Gastroesophageal sphincter (tissue), 4 donors: ENCODE measurements at regions not wholly inside any gene's neighbourhood (a gene's known extent, or its start where the extent isn't known, plus 50 kb on each side); places are given as distances from the start of the nearest gene placed in this dataset.

ENCODE experiments used
- ATAC-seq: fragments of 150-250 bp; one replicate; pipeline ENCODE4 v1.9.1; 2016; ENCODE audit warnings: mild to moderate bottlenecking, moderate library complexity
- H3K27ac ChIP-seq, 4 donors: fragments of 200-600 bp; sonication (generic) in 3 of 4; 1 replicate in 3 of 4; 2 replicates in 1 of 4; pipeline ENCODE4 v1.5.1; 2016 to 2019
- H3K27me3 ChIP-seq: fragments of 200-600 bp; sonication (generic); one replicate; pipeline ENCODE4 v1.5.1; 2019
- H3K36me3 ChIP-seq, 2 donors: fragments of 200-600 bp; sonication (generic); one replicate each; pipeline ENCODE4 v1.5.1; 2019; ENCODE audit warnings: control low read depth in 1 of 2
- H3K4me1 ChIP-seq, 3 donors: fragments of 200-600 bp; sonication (generic); 1 replicate in 2 of 3; 2 replicates in 1 of 3; pipeline ENCODE4 v1.5.1; 2016 to 2019; ENCODE audit warnings: control low read depth in 2 of 3
- H3K4me3 ChIP-seq, 2 donors: fragments of 200-600 bp; sonication (generic); one replicate each; pipeline ENCODE4 v1.5.1; 2019; ENCODE audit warnings: mild to moderate bottlenecking in 1 of 2, moderate library complexity in 1 of 2
- H3K9me3 ChIP-seq, 3 donors: fragments of 200-600 bp; sonication (generic); one replicate each; pipeline ENCODE4 v1.5.1; 2017 to 2019; ENCODE audit warnings: control low read depth in 2 of 3
- CTCF ChIP-seq, 4 experiments: fragments of 200-600 bp in 2 of 4; fragments of 450-650 bp in 2 of 4; sonication (generic) in 1 of 4; IDR thresholded peaks; one replicate each; pipeline ENCODE4 v1.5.1; 2017 to 2019; ENCODE audit warnings: antibody characterized with exemption in 4 of 4, mild to moderate bottlenecking in 2 of 4, moderate library complexity in 2 of 4
- EP300 ChIP-seq: sonication (generic); formaldehyde crosslinking; IDR thresholded peaks from one replicate; pipeline ENCODE4 v1.6.1; 2017; ENCODE audit warnings: antibody characterized with exemption, mild to moderate bottlenecking
- POLR2A ChIP-seq, 2 donors: fragments of 450-650 bp; IDR thresholded peaks; one replicate each; pipeline ENCODE4 v1.6.1; 2017; ENCODE audit warnings: antibody characterized with exemption in 2 of 2, mild to moderate bottlenecking in 2 of 2, moderate library complexity in 1 of 2
- POLR2AphosphoS5 ChIP-seq: sonication (generic); formaldehyde crosslinking; IDR thresholded peaks from one replicate; pipeline ENCODE4 v1.6.1; 2017; ENCODE audit warnings: antibody characterized with exemption
- WGBS, 2 donors: methylation state at CpG; one replicate each; pipeline ENCODE4 v1.1.5; 2018; ENCODE audit warnings: low coverage in 1 of 2; 5-methylcytosine and 5-hydroxymethylcytosine counted together

GRCh38 chr5:28275931-28276330 lies 1237.5 kb upstream of the CDH9 start:
- H3K4me1 ChIP-seq: no peaks in the 10 kb centered on the region
- no peak for TF ChIP-seq POLR2A (IDR thresholded peaks at IDR 0.05)
- TF ChIP-seq EP300: no peak
- no peaks in the 10 kb centered on the region for H3K36me3 ChIP-seq
- H3K27ac ChIP-seq: no peak overlapping the region
- no peak for ATAC-seq
- 59 to 86% methylated on average over 4 of the region's 4 CpGs for WGBS, 2 donors
- H3K27me3 ChIP-seq: no peaks in the 10 kb centered on the region
- no peak overlapping the region for H3K4me3 ChIP-seq
- H3K9me3 ChIP-seq: no peaks in the 10 kb centered on the region

DNA sequence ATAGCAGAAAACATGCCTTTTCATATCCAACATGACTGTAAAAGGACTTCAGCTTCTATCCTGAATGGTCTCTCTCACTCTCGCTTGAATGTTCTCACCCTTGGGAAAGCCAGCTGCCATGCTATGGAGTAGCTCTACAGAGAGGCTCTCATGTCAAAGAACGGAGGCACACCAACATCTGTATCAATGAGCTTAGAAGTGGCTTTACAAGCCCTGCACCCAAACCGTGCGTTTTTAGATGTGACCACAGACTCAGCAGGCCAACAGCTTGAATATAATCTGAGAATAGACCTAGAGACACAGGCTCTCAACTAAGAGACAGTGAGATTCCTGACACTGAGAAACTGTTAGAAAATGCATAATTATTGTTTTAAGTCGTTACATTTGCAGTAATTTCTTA lies 1231.6 kb upstream of the CDH9 start:
- Histone ChIP-seq H3K27ac (no peak overlapping the region), H3K9me3 (no peaks in the 10 kb centered on the region), H3K4me1 (no peaks in the 10 kb centered on the region), H3K4me3 (no peak overlapping the region), H3K36me3 (no peaks in the 10 kb centered on the region), H3K27me3 (no peaks in the 10 kb centered on the region)
- TF ChIP-seq EP300 (no peak), CTCF (IDR thresholded peaks at IDR 0.05) (no peak), POLR2AphosphoS5 (no peak), POLR2A (IDR thresholded peaks at IDR 0.05) (no peak)
- ATAC-seq: no peak
- WGBS, 2 donors: 72 to 86% methylated on average over 5 of the region's 5 CpGs

- ATAC-seq: no peak
- no peak for TF ChIP-seq POLR2AphosphoS5
- no peak for TF ChIP-seq CTCF (IDR thresholded peaks at IDR 0.05)
- TF ChIP-seq EP300: no peak
- no peak for TF ChIP-seq POLR2A (IDR thresholded peaks at IDR 0.05)
- Histone ChIP-seq H3K4me1 (no peaks in the 10 kb centered on the region), H3K27me3 (no peaks in the 10 kb centered on the region), H3K9me3 (no peaks in the 10 kb centered on the region), H3K4me3 (no peak overlapping the region), H3K27ac (no peak overlapping the region), H3K36me3 (no peaks in the 10 kb centered on the region)
- 42 to 61% methylated on average over 2 of the region's 2 CpGs for WGBS, 2 donors
Observed at GRCh38 chr5:28265877-28266276, 1227.5 kb upstream of the CDH9 start.

- Histone ChIP-seq H3K9me3 (no peaks in the 10 kb centered on the region), H3K4me1 (no peaks in the 10 kb centered on the region), H3K4me3 (no peak overlapping the region), H3K27me3 (no peaks in the 10 kb centered on the region), H3K27ac (no peak overlapping the region), H3K36me3 (no peaks in the 10 kb centered on the region)
- ATAC-seq: no peak
- TF ChIP-seq POLR2A (IDR thresholded peaks at IDR 0.05) (no peak), EP300 (no peak), CTCF (IDR thresholded peaks at IDR 0.05) (no peak), POLR2AphosphoS5 (no peak)
Observed at GRCh38 chr5:28254846-28255245, 1216.5 kb upstream of the CDH9 start.

GRCh38 chr5:28253431-28253830 lies 1215.0 kb upstream of the CDH9 start:
- Histone ChIP-seq H3K27me3 (no peaks in the 10 kb centered on the region), H3K36me3 (no peaks in the 10 kb centered on the region), H3K27ac (no peak overlapping the region), H3K9me3 (no peaks in the 10 kb centered on the region), H3K4me1 (no peaks in the 10 kb centered on the region), H3K4me3 (no peak overlapping the region)
- no peak for ATAC-seq
- WGBS, 2 donors: 81 to 94% methylated on average over 3 to 5 of the region's 6 CpGs
- TF ChIP-seq CTCF (IDR thresholded peaks at IDR 0.05) (no peak), POLR2AphosphoS5 (no peak), POLR2A (IDR thresholded peaks at IDR 0.05) (no peak), EP300 (no peak)
